HEK293T (cell line): ENCODE measurements at regions not wholly inside any gene's neighbourhood (a gene's known extent, or its start where the extent isn't known, plus 50 kb on each side); places are given as distances from the start of the nearest gene placed in this dataset.

Source experiments
- ARNT ChIP-seq: fragments of 450-650 bp; IDR thresholded peaks from 2 replicates; pipeline ENCODE4 v1.6.1; 2017; ENCODE audit warnings: mild to moderate bottlenecking
- BHLHE40 ChIP-seq: fragments of 450-650 bp; IDR thresholded peaks from 2 replicates; pipeline ENCODE4 v1.6.1; 2016; ENCODE audit warnings: mild to moderate bottlenecking, moderate library complexity, borderline replicate concordance
- ELF4 ChIP-seq: fragments of 450-650 bp; IDR thresholded peaks from 2 replicates; pipeline ENCODE4 v1.6.1; 2017; ENCODE audit warnings: antibody characterized with exemption
- FOXA1 ChIP-seq: fragments of 450-650 bp; IDR thresholded peaks from 2 replicates; pipeline ENCODE4 v1.6.1; 2016; ENCODE audit warnings: mild to moderate bottlenecking
- FOXK2 ChIP-seq: fragments of 450-650 bp; IDR thresholded peaks from 2 replicates; pipeline ENCODE4 v1.6.1; 2016; ENCODE audit warnings: mild to moderate bottlenecking
- FOXM1 ChIP-seq: fragments of 450-650 bp; IDR thresholded peaks from 2 replicates; pipeline ENCODE4 v1.6.1; 2017; ENCODE audit warnings: mild to moderate bottlenecking, borderline replicate concordance
- HDGF ChIP-seq: fragments of 450-650 bp; IDR thresholded peaks from 2 replicates; pipeline ENCODE4 v1.6.1; 2017; ENCODE audit warnings: antibody characterized with exemption, borderline replicate concordance
- L3MBTL2 ChIP-seq: fragments of 450-650 bp; conservative IDR thresholded peaks from 2 replicates; pipeline ENCODE4 v1.6.1; 2016; ENCODE audit warnings: mild to moderate bottlenecking
- NFRKB ChIP-seq: fragments of 450-650 bp; IDR thresholded peaks from 2 replicates; pipeline ENCODE4 v1.6.1; 2016; ENCODE audit warnings: mild to moderate bottlenecking, moderate library complexity
- PKNOX1 ChIP-seq: fragments of 450-650 bp; IDR thresholded peaks from 2 replicates; pipeline ENCODE4 v1.6.1; 2016
- SP1 ChIP-seq: fragments of 450-650 bp; IDR thresholded peaks from 2 replicates; pipeline ENCODE4 v1.6.1; 2017
- SUZ12 ChIP-seq: fragments of 450-650 bp; IDR thresholded peaks from 2 replicates; pipeline ENCODE4 v1.6.1; 2016; ENCODE audit warnings: mild to moderate bottlenecking
- ZNF384 ChIP-seq: fragments of 450-650 bp; IDR thresholded peaks from 2 replicates; pipeline ENCODE4 v1.6.1; 2016

GRCh38 chr4:155593793-155594192, 72.9 kb upstream of the GUCY1A1 start:
- TF ChIP-seq BHLHE40: no peak
- TF ChIP-seq NFRKB: no peak
- no peak for TF ChIP-seq ARNT
- TF ChIP-seq L3MBTL2: no peak
- TF ChIP-seq ZNF384: no peak
- no peak for TF ChIP-seq FOXM1
- TF ChIP-seq PKNOX1: no peak
- TF ChIP-seq FOXA1: no peak
- TF ChIP-seq SP1: no peak
- TF ChIP-seq FOXK2: no peak
- TF ChIP-seq SUZ12: no peak
- TF ChIP-seq ELF4: no peak
- no peak for TF ChIP-seq HDGF
